ENCODE measurements at regions not wholly inside any gene's neighbourhood (a gene's known extent, or its start where the extent isn't known, plus 50 kb on each side); places are given as distances from the start of the nearest gene placed in this dataset.

DNA sequence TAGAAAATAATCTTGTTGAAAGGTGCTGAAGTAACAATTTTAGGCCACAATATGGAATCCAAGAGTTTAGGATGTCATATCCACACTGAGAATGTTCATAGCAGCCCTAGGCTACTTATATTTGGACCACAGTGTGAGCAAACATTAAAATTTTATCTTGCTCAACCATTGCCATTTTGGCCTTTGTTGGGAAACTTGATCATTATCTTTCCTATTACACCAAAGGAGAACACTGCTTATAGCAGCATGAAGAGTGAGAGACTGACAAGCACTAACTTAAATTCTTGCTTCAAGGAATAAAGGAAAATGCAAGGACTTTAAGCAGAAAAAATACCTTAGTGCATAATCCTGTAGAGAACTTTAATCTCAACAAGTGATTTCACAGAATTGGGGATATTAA, 86.3 kb upstream of the LRRTM4 start:
- H3K36me3 ChIP-seq (ENCODE audit: control insufficient read depth, insufficient read depth, low read length): no peaks in the 10 kb centered on the region
- DNase-seq (no peak), ATAC-seq (ENCODE audit: low read depth) (no peak)
- TF ChIP-seq CHD1 (IDR thresholded peaks at IDR 0.05; ENCODE audit: low read depth, low read length) (no peak), MAFK (IDR thresholded peaks at IDR 0.05; ENCODE audit: low read depth, low read length) (no peak), MAZ (IDR thresholded peaks at IDR 0.05; ENCODE audit: borderline replicate concordance, low read depth, low read length) (no peak)
- peaks cover 32% of the 10 kb centered on the region for H3K9me3 ChIP-seq (ENCODE audit: control insufficient read depth, insufficient read depth, low read length)
- ChIA-PET POLR2A (ENCODE audit: unreplicated experiment) (no interaction called here), CTCF (no interaction called here)
- no peak overlapping the region for H3K9ac ChIP-seq (ENCODE audit: low read depth, low read length)
- no peaks in the 10 kb centered on the region for H3K4me1 ChIP-seq (ENCODE audit: control insufficient read depth, insufficient read depth, low read length)
- H4K5ac ChIP-seq (ENCODE audit: low read depth, low read length): no peak overlapping the region
- no peak overlapping the region for H3K4me2 ChIP-seq (ENCODE audit: low read depth, low read length)
- H3K18ac ChIP-seq (ENCODE audit: low read depth, low read length): no peak overlapping the region
- H4K20me1 ChIP-seq (ENCODE audit: insufficient read depth, low read length): no peaks in the 10 kb centered on the region
- H2BK20ac ChIP-seq (ENCODE audit: low read depth, low read length): no peak overlapping the region
- no peak overlapping the region for H3K27ac ChIP-seq (ENCODE audit: insufficient read depth, low read length)
- H2AK9ac ChIP-seq (replicated peaks; ENCODE audit: low read depth, low read length, poor library complexity): no peak overlapping the region
- no peak overlapping the region for H3K4ac ChIP-seq (ENCODE audit: low read depth, low read length)
- BruUV-seq (replicated peaks): no TSS peak
- dilution Hi-C loops (cut with HindIII; ENCODE audit: low sequenced_read_pairs, unreplicated experiment) (no loop called here), in situ Hi-C loops (cut with MboI; ENCODE audit: low sequenced_read_pairs) (no loop called here), intact Hi-C loops (cut with micrococcal nuclease) (no loop called here)
- no peaks in the 10 kb centered on the region for H3K27me3 ChIP-seq (ENCODE audit: control insufficient read depth, insufficient read depth, low read length)
- H3K79me1 ChIP-seq (ENCODE audit: low read depth in 1 of 2, low read length in 2 of 2): no peaks in the 10 kb centered on the region
- no peak overlapping the region for H4K91ac ChIP-seq (ENCODE audit: insufficient read depth, low read depth, low read length)
- no peak overlapping the region for H3K4me3 ChIP-seq (ENCODE audit: insufficient read depth, low read depth, low read length)
- no peak overlapping the region for H2AK5ac ChIP-seq (ENCODE audit: low read depth, low read length)
- no peak overlapping the region for H3K14ac ChIP-seq (replicated peaks; ENCODE audit: low read depth, low read length)
- H4K8ac ChIP-seq (ENCODE audit: low read depth in 2 of 2, low read length in 2 of 2): no peak overlapping the region
- H3K9me1 ChIP-seq (ENCODE audit: insufficient read depth, low read length): no peaks in the 10 kb centered on the region
- no peak overlapping the region for H3K23ac ChIP-seq (ENCODE audit: low read depth, low read length)
- no peak overlapping the region for H2BK5ac ChIP-seq (ENCODE audit: low read depth, low read length, poor library complexity, severe bottlenecking)
- no peak overlapping the region for H2BK15ac ChIP-seq (ENCODE audit: low read depth, low read length)
- H3K56ac ChIP-seq (ENCODE audit: extremely low read depth, insufficient read depth, low read length): no peak overlapping the region
- H2AFZ ChIP-seq (replicated peaks; ENCODE audit: low read length, poor library complexity): no peak overlapping the region
- no peak overlapping the region for H2BK120ac ChIP-seq (ENCODE audit: low read depth, low read length)

All from IMR-90 (cell line).